ENCODE measurements at regions not wholly inside any gene's neighbourhood (a gene's known extent, or its start where the extent isn't known, plus 50 kb on each side); places are given as distances from the start of the nearest gene placed in this dataset.

GRCh38 chr3:6532101-6532500 is 328.8 kb upstream of the GRM7 start:
- DNase-seq, result no peak

GRCh38 chr3:6540981-6541380 is 319.9 kb upstream of the GRM7 start:
- no peak for DNase-seq

GRCh38 chr3:6542795-6543194 is 318.1 kb upstream of the GRM7 start:
- DNase-seq, result no peak

- no peak for DNase-seq
Measured at GRCh38 chr3:6549296-6549695, 311.6 kb upstream of the GRM7 start.

GRCh38 chr3:6551165-6551564 is 309.8 kb upstream of the GRM7 start:
- no peak for DNase-seq

- DNase-seq, result no peak
Measured at GRCh38 chr3:6560259-6560658, 300.7 kb upstream of the GRM7 start.

- no peak for DNase-seq
Measured at GRCh38 chr3:6567241-6567640, 293.7 kb upstream of the GRM7 start.

GRCh38 chr3:6568999-6569493 is 291.9 kb upstream of the GRM7 start:
- DNase-seq, result no peak

- DNase-seq, result no peak
Measured at GRCh38 chr3:6571448-6571847, 289.5 kb upstream of the GRM7 start.

GRCh38 chr3:6577584-6577983 is 283.3 kb upstream of the GRM7 start:
- no peak for DNase-seq

GRCh38 chr3:6578526-6578925 is 282.4 kb upstream of the GRM7 start:
- no peak for DNase-seq

- DNase-seq, result no peak
Measured at GRCh38 chr3:6580808-6581207, 280.1 kb upstream of the GRM7 start.

GRCh38 chr3:6585360-6585759 is 275.6 kb upstream of the GRM7 start:
- no peak for DNase-seq

- no peak for DNase-seq
Measured at GRCh38 chr3:6600237-6600636, 260.7 kb upstream of the GRM7 start.

GRCh38 chr3:6601374-6601773 is 259.5 kb upstream of the GRM7 start:
- DNase-seq, result no peak

- no peak for DNase-seq
Measured at GRCh38 chr3:6602329-6602728, 258.6 kb upstream of the GRM7 start.

GRCh38 chr3:6605227-6605626 is 255.7 kb upstream of the GRM7 start:
- no peak for DNase-seq

GRCh38 chr3:6608843-6609242 is 252.1 kb upstream of the GRM7 start:
- DNase-seq, result no peak

- DNase-seq, result no peak
Measured at GRCh38 chr3:6612034-6612616, 248.8 kb upstream of the GRM7 start.

GRCh38 chr3:6622260-6622659 is 238.7 kb upstream of the GRM7 start:
- no peak for DNase-seq

- DNase-seq, result no peak
Measured at GRCh38 chr3:6622712-6623111, 238.2 kb upstream of the GRM7 start.

GRCh38 chr3:6631376-6631775 is 229.5 kb upstream of the GRM7 start:
- DNase-seq, result no peak

- DNase-seq, result no peak
Measured at GRCh38 chr3:6640907-6641306, 220.0 kb upstream of the GRM7 start.

- DNase-seq, result no peak
Measured at GRCh38 chr3:6644070-6644929, 216.6 kb upstream of the GRM7 start.

GRCh38 chr3:6654670-6655069 is 206.2 kb upstream of the GRM7 start:
- no peak for DNase-seq
